HCT116 (cell line): ENCODE measurements at regions not wholly inside any gene's neighbourhood (a gene's known extent, or its start where the extent isn't known, plus 50 kb on each side); places are given as distances from the start of the nearest gene placed in this dataset.

Source experiments
- ATAC-seq: fragments of 200-7000 bp; cut with Tn5 transposase; 2 replicates; pipeline ENCODE4 v1.9.1; 2020; ENCODE audit warnings: mild to moderate bottlenecking, moderate library complexity
- BruUV-seq: library from RNA; stranded (reverse); fragments of 400-500 nt; replicated peaks from 2 replicates; lab custom pipeline; 2021; lab: Mats Ljungman, UMichigan
- CTCF ChIA-PET: fragments of 300-600 bp; sonication (Branson Sonifier 250); formaldehyde crosslinking; loops from one replicate; lab custom pipeline; 2021; ENCODE audit warnings: antibody characterized with exemption; lab: Charles Lee
- POLR2A ChIA-PET: fragments of 300-600, 350-600 bp; sonication (Branson Sonifier 250); formaldehyde crosslinking; loops from one replicate; lab custom pipeline; 2021; ENCODE audit warnings: antibody characterized with exemption; lab: Charles Lee
- RAD21 ChIA-PET, 2 experiments: fragments of 300-600 bp; sonication (Branson Sonifier 250); formaldehyde crosslinking; loops; one replicate each; lab custom pipeline; 2023; ENCODE audit warnings: low total read pairs in 2 of 2; ENCODE audit not compliant: uncharacterized antibody in 2 of 2, unreplicated experiment in 2 of 2, low non-redundant PET in 1 of 2; lab: Charles Lee
- DNase-seq: peaks from one replicate; pipeline ENCODE4 v3.0.0-alpha.2; 2010; ENCODE audit warnings: low read depth, low spot score
- H2AFZ ChIP-seq: fragments of 200-600 bp; shearing (Covaris generic), sonication (generic); 2 replicates; pipeline ENCODE4 v1.6.1; 2017; ENCODE audit warnings: low read depth, mixed run types, mixed read lengths, antibody characterized with exemption, low read length; ENCODE audit not compliant: poor library complexity, severe bottlenecking
- H3K27ac ChIP-seq: 2 replicates; pipeline ENCODE4 v1.5.1; 2012; ENCODE audit warnings: low read depth, low read length
- H3K27me3 ChIP-seq: fragments of 200-600 bp; sonication (generic); 2 replicates; pipeline ENCODE4 v1.6.1; 2016; ENCODE audit warnings: mixed run types, low read length, mixed read lengths; ENCODE audit not compliant: insufficient read depth
- H3K36me3 ChIP-seq, 2 experiments: fragments of 200-500 bp in 1 of 2; fragments of 200-600 bp in 1 of 2; sonication (Bioruptor generic) in 1 of 2; sonication (generic) in 1 of 2; 2 replicates each; pipeline versions ENCODE4 v1.5.1 to v1.6.1; 2014 to 2016; ENCODE audit warnings: low read length in 2 of 2, inconsistent platforms in 1 of 2, mixed read lengths in 1 of 2, mixed run types in 1 of 2; ENCODE audit not compliant: insufficient read depth in 2 of 2, control insufficient read depth in 1 of 2
- H3K4me1 ChIP-seq, 2 experiments: fragments of 200-600 bp in 1 of 2; sonication (generic) in 1 of 2; 2 replicates each; pipeline versions ENCODE4 v1.5.1 to v1.6.1; 2012 to 2017; ENCODE audit warnings: low read length in 2 of 2, inconsistent platforms in 1 of 2, mild to moderate bottlenecking in 1 of 2, mixed read lengths in 1 of 2, mixed run types in 1 of 2, moderate library complexity in 1 of 2; ENCODE audit not compliant: insufficient read depth in 2 of 2, control insufficient read depth in 1 of 2
- H3K4me2 ChIP-seq: fragments of 200-600 bp; sonication (generic); 2 replicates; pipeline ENCODE4 v1.6.1; 2017; ENCODE audit warnings: mixed run types, low read length, mixed read lengths
- H3K4me3 ChIP-seq, 2 experiments: fragments of 200-600 bp in 1 of 2; sonication (generic) in 1 of 2; replicated peaks in 1 of 2; 2 replicates each; pipeline ENCODE4 v1.5.1; 2011 to 2016; ENCODE audit warnings: low read length in 2 of 2, control low read depth in 1 of 2, low read depth in 1 of 2, mild to moderate bottlenecking in 1 of 2, mixed read lengths in 1 of 2, mixed run types in 1 of 2
- H3K79me2 ChIP-seq: fragments of 200-600 bp; sonication (generic); 2 replicates; pipeline ENCODE4 v1.6.1; 2017; ENCODE audit warnings: mild to moderate bottlenecking, mixed run types, low read length, moderate library complexity, mixed read lengths; ENCODE audit not compliant: insufficient read depth
- H3K9ac ChIP-seq: fragments of 200-600 bp; sonication (generic); 2 replicates; pipeline ENCODE4 v1.6.1; 2016; ENCODE audit warnings: low read length, mixed read lengths
- H3K9me2 ChIP-seq: fragments of 200-600 bp; sonication (generic), shearing (Covaris generic); 2 replicates; pipeline ENCODE4 v1.6.1; 2017; ENCODE audit warnings: mixed run types, mild to moderate bottlenecking, moderate library complexity; ENCODE audit not compliant: insufficient read depth
- H3K9me3 ChIP-seq, 2 experiments: fragments of 200-500 bp in 1 of 2; fragments of 200-600 bp in 1 of 2; sonication (Bioruptor generic) in 1 of 2; sonication (generic) in 1 of 2; 2 replicates each; pipeline ENCODE4 v1.6.1; 2014 to 2017; ENCODE audit warnings: low read length in 2 of 2, mixed read lengths in 2 of 2, inconsistent platforms in 1 of 2, low read depth in 1 of 2, mild to moderate bottlenecking in 1 of 2, mixed run types in 1 of 2, moderate library complexity in 1 of 2; ENCODE audit not compliant: control insufficient read depth in 1 of 2, insufficient read depth in 1 of 2
- H4K20me1 ChIP-seq: fragments of 200-600 bp; sonication (generic), shearing (Covaris generic); 2 replicates; pipeline ENCODE4 v1.6.1; 2017; ENCODE audit warnings: mixed run types, mild to moderate bottlenecking, moderate library complexity; ENCODE audit not compliant: insufficient read depth
- CBX3 ChIP-seq: IDR thresholded peaks from 2 replicates; pipeline ENCODE4 v1.6.1; 2012; ENCODE audit warnings: low read depth
- CEBPB ChIP-seq: IDR thresholded peaks from 2 replicates; pipeline ENCODE4 v1.6.1; 2012; ENCODE audit warnings: low read depth
- CTCF ChIP-seq, 3 experiments: fragments of 200-600 bp in 1 of 3; sonication (generic) in 1 of 3; IDR thresholded peaks in 2 of 3; conservative IDR thresholded peaks in 1 of 3; 2 replicates each; pipeline ENCODE4 v1.5.1; 2012 to 2017; ENCODE audit warnings: low read depth in 2 of 3, low read length in 2 of 3, antibody characterized with exemption in 1 of 3, borderline replicate concordance in 1 of 3, control low read depth in 1 of 3, mild to moderate bottlenecking in 1 of 3, mixed read lengths in 1 of 3, mixed run types in 1 of 3, moderate library complexity in 1 of 3; ENCODE audit not compliant: insufficient read depth in 1 of 3
- EGR1 ChIP-seq: IDR thresholded peaks from 2 replicates; pipeline ENCODE4 v1.6.1; 2012; ENCODE audit warnings: low read depth
- ELF1 ChIP-seq: IDR thresholded peaks from 2 replicates; pipeline ENCODE4 v1.6.1; 2012; ENCODE audit warnings: low read depth, borderline replicate concordance
- EZH2 ChIP-seq: fragments of 200-600 bp; sonication (generic); IDR thresholded peaks from 2 replicates; pipeline ENCODE4 v1.6.1; 2017; ENCODE audit warnings: antibody characterized with exemption, mixed run types
- EZH2phosphoT487 ChIP-seq: fragments of 200-600 bp; IDR thresholded peaks from 2 replicates; pipeline ENCODE4 v1.6.1; 2018; ENCODE audit warnings: antibody characterized with exemption, borderline replicate concordance
- FOSL1 ChIP-seq: IDR thresholded peaks from 2 replicates; pipeline ENCODE4 v1.6.1; 2012; ENCODE audit warnings: low read depth
- JUND ChIP-seq: IDR thresholded peaks from 2 replicates; pipeline ENCODE4 v1.6.1; 2012
- MAX ChIP-seq: IDR thresholded peaks from 2 replicates; pipeline ENCODE4 v1.6.1; 2012
- POLR2A ChIP-seq: IDR thresholded peaks from 2 replicates; pipeline ENCODE4 v1.7.0; 2011; ENCODE audit warnings: borderline replicate concordance; ENCODE audit not compliant: insufficient read depth, insufficient read length; ENCODE audit errors: extremely low read depth
- POLR2AphosphoS5 ChIP-seq: IDR thresholded peaks from 2 replicates; pipeline ENCODE4 v1.6.1; 2011; ENCODE audit warnings: mild to moderate bottlenecking, low read depth, low read length, moderate library complexity
- RAD21 ChIP-seq: IDR thresholded peaks from 2 replicates; pipeline ENCODE4 v1.6.1; 2012; ENCODE audit warnings: low read depth, mild to moderate bottlenecking
- REST ChIP-seq: IDR thresholded peaks from 2 replicates; pipeline ENCODE4 v1.6.1; 2012; ENCODE audit warnings: low read depth
- SIN3A ChIP-seq: IDR thresholded peaks from 2 replicates; pipeline ENCODE4 v1.6.1; 2012; ENCODE audit warnings: low read depth
- SP1 ChIP-seq: IDR thresholded peaks from 2 replicates; pipeline ENCODE4 v1.6.1; 2012; ENCODE audit warnings: low read depth
- SRF ChIP-seq: IDR thresholded peaks from 2 replicates; pipeline ENCODE4 v1.6.1; 2012; ENCODE audit warnings: low read depth
- ZBTB33 ChIP-seq: IDR thresholded peaks from 2 replicates; pipeline ENCODE4 v1.6.1; 2011; ENCODE audit warnings: mild to moderate bottlenecking, low read length, moderate library complexity; ENCODE audit not compliant: insufficient replicate concordance; ENCODE audit errors: extremely low read depth
- ZFX ChIP-seq: fragments of 450-650 bp; IDR thresholded peaks from 2 replicates; pipeline ENCODE4 v1.6.1; 2017
- ZNF274 ChIP-seq: fragments of 200-500 bp; sonication (Bioruptor generic); IDR thresholded peaks from 2 replicates; pipeline ENCODE4 v1.6.1; 2014; ENCODE audit warnings: mild to moderate bottlenecking, low read depth, low read length, inconsistent platforms
- intact Hi-C: fragments of 100-400 bp; cut with micrococcal nuclease; formaldehyde crosslinking; loops from 2 replicates; pipeline ENCODE4 v1.10.0; 2022

GRCh38 chr2:200092235-200092634 is 136.9 kb downstream of the MAIP1 start:
- no peaks in the 10 kb centered on the region for H4K20me1 ChIP-seq
- no peak overlapping the region for H2AFZ ChIP-seq
- no peak overlapping the region for H3K4me2 ChIP-seq
- H3K36me3 ChIP-seq: no peaks in the 10 kb centered on the region
- H3K4me1 ChIP-seq: no peaks in the 10 kb centered on the region
- H3K79me2 ChIP-seq: no peaks in the 10 kb centered on the region
- no TSS peak for BruUV-seq
- no peak overlapping the region for H3K4me3 ChIP-seq
- H3K9me3 ChIP-seq: no peaks in the 10 kb centered on the region
- no peak for DNase-seq
- no peaks in the 10 kb centered on the region for H3K9me2 ChIP-seq
- ChIA-PET CTCF (no interaction called here), POLR2A (no interaction called here), RAD21 (interaction anchor here in 1 of 2 experiments (0.6 kb wide), 1 partner anchor 287 kb away, joined by 9 read pairs; no protein-coding TSS in a partner anchor)
- ATAC-seq: no peak
- TF ChIP-seq MAX (no peak), SRF (no peak), SIN3A (no peak), EZH2 (no peak), EGR1 (no peak), ZNF274 (no peak), CTCF (IDR thresholded peaks at IDR 0.05 in 2 of 3, conservative IDR thresholded peaks at IDR 0.05 in 1 of 3; ENCODE audit: borderline replicate concordance in 1 of 3, insufficient read depth in 1 of 3, low read depth in 2 of 3, low read length in 2 of 3) (no peak), ELF1 (no peak), CEBPB (no peak), ZBTB33 (no peak), POLR2AphosphoS5 (no peak), CBX3 (no peak), RAD21 (no peak), ZFX (no peak), SP1 (no peak), REST (no peak), FOSL1 (no peak), EZH2phosphoT487 (no peak), POLR2A (no peak), JUND (no peak)
- intact Hi-C loops: no loop called here
- no peaks in the 10 kb centered on the region for H3K27me3 ChIP-seq
- no peak overlapping the region for H3K27ac ChIP-seq
- H3K9ac ChIP-seq: no peak overlapping the region
